ENCODE measurements at regions not wholly inside any gene's neighbourhood (a gene's known extent, or its start where the extent isn't known, plus 50 kb on each side); places are given as distances from the start of the nearest gene placed in this dataset.
"Not testable (repeated sequence)": the region's sequence is repeated elsewhere in the genome, so short reads cannot be mapped to it uniquely, and the experiment has no call there.

DNA sequence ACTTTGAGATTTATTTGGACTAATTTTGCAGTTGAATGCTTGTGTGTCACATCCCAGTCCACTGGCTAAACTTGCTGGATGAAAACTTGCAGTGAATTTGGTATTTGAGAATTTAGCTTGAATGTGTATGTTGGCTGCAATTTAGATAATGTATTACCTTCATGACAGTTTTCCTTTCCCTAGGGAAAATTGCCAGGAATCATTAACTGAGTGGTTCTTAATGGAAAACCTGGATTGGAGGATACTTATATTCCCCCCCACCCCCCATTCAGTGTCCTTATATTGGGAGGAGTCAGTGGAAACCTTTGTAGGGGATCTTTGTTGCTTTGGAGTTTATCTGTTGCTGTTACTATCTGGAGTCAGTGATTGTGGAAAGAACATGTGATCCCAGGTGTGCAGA is 67.6 kb downstream of the KPNA2 start:
- TF ChIP-seq, protein P1, sequence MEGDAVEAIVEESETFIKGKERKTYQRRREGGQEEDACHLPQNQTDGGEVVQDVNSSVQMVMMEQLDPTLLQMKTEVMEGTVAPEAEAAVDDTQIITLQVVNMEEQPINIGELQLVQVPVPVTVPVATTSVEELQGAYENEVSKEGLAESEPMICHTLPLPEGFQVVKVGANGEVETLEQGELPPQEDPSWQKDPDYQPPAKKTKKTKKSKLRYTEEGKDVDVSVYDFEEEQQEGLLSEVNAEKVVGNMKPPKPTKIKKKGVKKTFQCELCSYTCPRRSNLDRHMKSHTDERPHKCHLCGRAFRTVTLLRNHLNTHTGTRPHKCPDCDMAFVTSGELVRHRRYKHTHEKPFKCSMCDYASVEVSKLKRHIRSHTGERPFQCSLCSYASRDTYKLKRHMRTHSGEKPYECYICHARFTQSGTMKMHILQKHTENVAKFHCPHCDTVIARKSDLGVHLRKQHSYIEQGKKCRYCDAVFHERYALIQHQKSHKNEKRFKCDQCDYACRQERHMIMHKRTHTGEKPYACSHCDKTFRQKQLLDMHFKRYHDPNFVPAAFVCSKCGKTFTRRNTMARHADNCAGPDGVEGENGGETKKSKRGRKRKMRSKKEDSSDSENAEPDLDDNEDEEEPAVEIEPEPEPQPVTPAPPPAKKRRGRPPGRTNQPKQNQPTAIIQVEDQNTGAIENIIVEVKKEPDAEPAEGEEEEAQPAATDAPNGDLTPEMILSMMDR (IDR thresholded peaks at IDR 0.05): no peak
- ATAC-seq: no peak
- Histone ChIP-seq H3K4me3 (peak overlapping the region; percentile 71), H3K9me3 (no peaks in the 10 kb centered on the region), H3K36me3 (no peaks in the 10 kb centered on the region), H3K4me1 (peaks cover 16% of the 10 kb centered on the region), H3K27me3 (no peaks in the 10 kb centered on the region), H3K27ac (no peak overlapping the region)
- DNase-seq: no peak
- intact Hi-C loops (cut with DNase I): no loop called here

DNA sequence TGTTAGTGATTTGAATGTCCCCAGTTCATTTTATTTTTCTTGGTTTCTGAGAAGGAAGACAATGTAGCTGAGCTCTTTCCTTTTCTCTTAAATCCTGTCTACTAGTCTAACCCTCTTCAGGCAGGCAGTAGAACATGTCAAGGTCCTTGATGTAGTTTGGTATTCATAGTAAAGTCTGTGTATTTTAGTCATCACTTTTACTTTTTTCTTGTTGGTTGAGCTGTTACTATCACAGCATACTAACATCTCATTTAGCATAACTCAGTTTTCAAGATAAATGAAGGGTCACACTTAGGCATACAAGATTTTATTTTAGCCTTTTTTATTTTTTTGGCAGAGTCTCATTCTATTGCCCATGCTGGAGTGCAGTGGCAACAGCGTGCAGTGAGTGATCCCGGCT is 70.5 kb downstream of the KPNA2 start:
- intact Hi-C loops (cut with DNase I): no loop called here
- no peak for ATAC-seq
- DNase-seq: no peak

DNA sequence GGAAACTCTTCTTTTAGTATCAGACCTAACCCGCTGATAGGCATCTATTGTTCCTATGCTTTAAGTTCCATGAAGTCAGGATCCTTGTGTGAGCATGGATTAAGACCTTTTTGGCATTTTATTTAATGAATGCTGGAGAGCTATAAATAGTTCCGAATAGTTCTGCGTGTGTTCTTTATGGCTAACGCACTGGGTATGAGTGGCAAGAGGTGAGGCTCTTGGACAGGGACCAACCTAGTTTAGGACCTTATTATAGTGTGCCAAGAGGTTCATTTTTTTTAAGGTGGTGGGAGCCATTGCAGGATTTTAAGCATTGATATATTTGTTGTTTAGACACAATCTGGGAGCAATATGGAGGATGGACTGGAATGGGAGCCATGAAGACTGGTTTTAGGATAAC is 71.8 kb downstream of the KPNA2 start:
- intact Hi-C loops (cut with DNase I): no loop called here
- no peak overlapping the region for H3K27ac ChIP-seq
- H3K36me3 ChIP-seq: no peaks in the 10 kb centered on the region
- H3K27me3 ChIP-seq: no peaks in the 10 kb centered on the region
- TF ChIP-seq, protein P1 (IDR thresholded peaks at IDR 0.05): no peak
- DNase-seq (no peak), ATAC-seq (no peak)
- H3K9me3 ChIP-seq: no peaks in the 10 kb centered on the region
- H3K4me1 ChIP-seq: peaks cover 13% of the 10 kb centered on the region
- no peak overlapping the region for H3K4me3 ChIP-seq

More for the DNA sequence above, 70.5 kb downstream of the KPNA2 start:
- Histone ChIP-seq H3K27me3 (no peaks in the 10 kb centered on the region), H3K4me3 (no peak overlapping the region), H3K36me3 (no peaks in the 10 kb centered on the region), H3K27ac (no peak overlapping the region), H3K4me1 (peaks cover 13% of the 10 kb centered on the region), H3K9me3 (no peaks in the 10 kb centered on the region)
- TF ChIP-seq, protein P1 (IDR thresholded peaks at IDR 0.05): no peak

DNA sequence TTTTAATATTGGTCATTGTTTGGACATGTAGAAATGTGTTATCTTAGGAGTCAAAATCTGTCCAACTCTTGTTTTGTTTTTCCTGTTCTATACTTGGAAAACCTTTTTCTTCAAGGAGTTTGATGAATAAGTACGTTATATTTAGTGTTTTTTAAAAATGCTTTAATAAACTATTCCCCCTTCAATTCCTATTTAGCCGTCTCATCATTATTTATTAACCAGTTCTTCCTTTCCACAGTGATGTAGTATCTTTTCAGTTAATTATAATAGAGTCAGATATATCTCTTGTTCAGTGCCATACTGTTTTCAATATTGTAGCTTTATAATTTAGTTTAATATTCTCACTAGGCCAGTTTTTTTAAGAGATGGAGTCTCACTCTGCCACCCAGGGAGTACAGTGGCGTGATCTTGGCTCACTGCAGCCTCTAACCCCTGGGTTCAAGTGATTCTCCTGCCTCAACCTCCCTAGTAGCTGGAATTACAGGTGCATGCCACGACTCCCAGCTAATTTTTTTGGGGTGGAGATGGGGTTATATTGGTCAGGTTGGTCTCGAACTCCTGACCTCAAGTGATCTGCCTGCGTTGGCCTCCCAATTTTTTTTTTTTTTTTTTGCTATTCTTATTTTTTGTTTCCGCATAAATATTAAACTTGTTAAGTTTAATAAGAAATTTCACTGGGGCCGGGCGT is 72.9 kb downstream of the KPNA2 start:
- no peak for ATAC-seq
- TF ChIP-seq, protein P1 (IDR thresholded peaks at IDR 0.05): no peak
- Histone ChIP-seq H3K27me3 (no peaks in the 10 kb centered on the region), H3K4me3 (no peak overlapping the region), H3K27ac (no peak overlapping the region), H3K9me3 (no peaks in the 10 kb centered on the region), H3K36me3 (no peaks in the 10 kb centered on the region), H3K4me1 (peaks cover 6% of the 10 kb centered on the region)
- DNase-seq: no peak
- intact Hi-C loops (cut with DNase I): no loop called here

DNA sequence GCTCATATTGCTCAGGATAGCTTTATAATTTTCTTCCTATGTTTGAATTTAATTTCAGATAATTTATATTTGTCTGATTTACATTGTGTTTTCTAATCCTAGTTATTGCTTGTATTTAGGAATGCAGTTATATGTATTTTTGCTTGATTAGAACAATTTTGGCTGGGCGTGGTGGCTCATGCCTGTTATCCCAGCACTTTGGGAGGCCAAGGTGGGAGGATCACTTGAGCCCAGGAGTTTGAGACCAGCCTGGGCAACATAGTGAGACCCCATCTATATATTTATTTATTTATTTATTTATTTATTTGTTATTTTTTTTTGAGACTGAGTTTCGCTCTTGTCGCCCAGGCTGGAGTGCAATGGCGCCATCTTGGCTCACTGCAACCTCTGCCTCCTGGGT is 73.9 kb downstream of the KPNA2 start:
- DNase-seq; H3K4me3 ChIP-seq; H3K36me3 ChIP-seq; intact Hi-C loops (cut with DNase I); H3K9me3 ChIP-seq; ATAC-seq; H3K27me3 ChIP-seq; H3K4me1 ChIP-seq; H3K27ac ChIP-seq: not testable (repeated sequence)

DNA sequence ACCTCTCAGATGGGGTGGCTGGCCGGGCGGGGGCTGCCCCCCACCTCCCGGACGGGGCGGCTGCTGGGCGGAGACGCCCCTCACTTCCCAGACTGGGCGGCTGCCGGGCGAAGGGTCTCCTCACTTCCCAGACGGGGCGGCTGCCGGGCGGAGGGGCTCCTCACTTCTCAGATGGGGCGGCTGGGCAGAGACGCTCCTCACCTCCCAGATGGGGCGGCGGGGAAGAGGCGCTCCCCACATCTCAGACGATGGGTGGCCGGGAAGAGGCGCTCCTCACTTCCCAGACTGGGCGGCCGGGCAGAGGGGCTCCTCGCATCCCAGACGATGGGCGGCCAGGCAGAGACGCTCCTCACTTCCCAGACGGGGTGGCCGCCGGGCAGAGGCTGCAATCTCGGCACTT is 80.7 kb downstream of the KPNA2 start:
- ATAC-seq; DNase-seq; H3K9me3 ChIP-seq; H3K27me3 ChIP-seq; H3K4me1 ChIP-seq; H3K27ac ChIP-seq; intact Hi-C loops (cut with DNase I); H3K4me3 ChIP-seq: not testable (repeated sequence)
- H3K36me3 ChIP-seq: peaks cover 47% of the 10 kb centered on the region

DNA sequence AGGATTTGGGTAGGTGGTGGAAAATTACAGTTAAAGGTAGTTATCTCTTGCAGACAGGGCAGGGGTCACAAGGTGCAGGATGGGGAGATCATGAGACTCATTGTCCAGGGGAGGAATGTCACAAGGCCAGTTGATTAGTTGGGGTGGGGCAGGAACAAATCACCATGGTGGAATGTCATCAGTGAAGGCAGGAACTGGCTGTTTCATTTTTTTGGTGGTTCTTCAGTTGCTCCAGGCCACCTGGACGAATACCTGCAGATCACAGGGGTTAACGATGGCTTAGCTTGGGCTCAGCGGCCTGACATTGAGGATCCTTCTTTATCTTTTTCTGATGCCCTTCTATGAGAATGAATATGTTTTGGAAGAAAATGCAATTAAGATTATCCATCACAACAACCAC is 87.1 kb downstream of the KPNA2 start:
- H3K27me3 ChIP-seq: no peaks in the 10 kb centered on the region
- intact Hi-C loops (cut with DNase I): no loop called here
- no peak overlapping the region for H3K27ac ChIP-seq
- no peaks in the 10 kb centered on the region for H3K4me1 ChIP-seq
- ATAC-seq (no peak), DNase-seq (no peak)
- TF ChIP-seq, protein P1 (IDR thresholded peaks at IDR 0.05): no peak
- H3K4me3 ChIP-seq: no peak overlapping the region
- peaks cover 65% of the 10 kb centered on the region for H3K36me3 ChIP-seq
- H3K9me3 ChIP-seq: no peaks in the 10 kb centered on the region
